ENCODE measurements at regions not wholly inside any gene's neighbourhood (a gene's known extent, or its start where the extent isn't known, plus 50 kb on each side); places are given as distances from the start of the nearest gene placed in this dataset.

GRCh38 chr2:220966636-220967035 lies 605.5 kb downstream of the EPHA4 start:
- no peak for DNase-seq (ENCODE audit: extremely low read depth, low read depth)

- no peak for DNase-seq (ENCODE audit: extremely low read depth, low read depth)
Observed at GRCh38 chr2:220969348-220969747, 602.8 kb downstream of the EPHA4 start.

- DNase-seq (ENCODE audit: extremely low read depth, low read depth): no peak
Observed at GRCh38 chr2:220980966-220981675, 591.0 kb downstream of the EPHA4 start.

GRCh38 chr2:220981926-220982325 lies 590.2 kb downstream of the EPHA4 start:
- DNase-seq (ENCODE audit: extremely low read depth, low read depth): no peak

- no peak for DNase-seq (ENCODE audit: extremely low read depth, low read depth)
Observed at GRCh38 chr2:220985561-220985960, 586.5 kb downstream of the EPHA4 start.

- no peak for DNase-seq (ENCODE audit: extremely low read depth, low read depth)
Observed at GRCh38 chr2:220987839-220988238, 584.3 kb downstream of the EPHA4 start.

GRCh38 chr2:220991972-220992371 lies 580.1 kb downstream of the EPHA4 start:
- no peak for DNase-seq (ENCODE audit: extremely low read depth, low read depth)

GRCh38 chr2:220994846-220995245 lies 577.3 kb downstream of the EPHA4 start:
- no peak for DNase-seq (ENCODE audit: extremely low read depth, low read depth)

GRCh38 chr2:220995581-220995980 lies 576.5 kb downstream of the EPHA4 start:
- DNase-seq (ENCODE audit: extremely low read depth, low read depth): no peak

- no peak for DNase-seq (ENCODE audit: extremely low read depth, low read depth)
Observed at GRCh38 chr2:220998156-220998555, 573.9 kb downstream of the EPHA4 start.

GRCh38 chr2:220999356-220999755 lies 572.7 kb downstream of the EPHA4 start:
- DNase-seq (ENCODE audit: extremely low read depth, low read depth): no peak

GRCh38 chr2:221001381-221001801 lies 570.7 kb downstream of the EPHA4 start:
- no peak for DNase-seq (ENCODE audit: extremely low read depth, low read depth)

- DNase-seq (ENCODE audit: extremely low read depth, low read depth): no peak
Observed at GRCh38 chr2:221002101-221002685, 569.9 kb downstream of the EPHA4 start.

- no peak for DNase-seq (ENCODE audit: extremely low read depth, low read depth)
Observed at GRCh38 chr2:221005338-221005737, 566.8 kb downstream of the EPHA4 start.

- no peak for DNase-seq (ENCODE audit: extremely low read depth, low read depth)
Observed at GRCh38 chr2:221006084-221006483, 566.0 kb downstream of the EPHA4 start.

- DNase-seq (ENCODE audit: extremely low read depth, low read depth): no peak
Observed at GRCh38 chr2:221016551-221016950, 555.6 kb downstream of the EPHA4 start.

GRCh38 chr2:221018262-221018661 lies 553.8 kb downstream of the EPHA4 start:
- DNase-seq (ENCODE audit: extremely low read depth, low read depth): no peak

- DNase-seq (ENCODE audit: extremely low read depth, low read depth): no peak
Observed at GRCh38 chr2:221019668-221020067, 552.4 kb downstream of the EPHA4 start.

GRCh38 chr2:221022554-221022953 lies 549.5 kb downstream of the EPHA4 start:
- no peak for DNase-seq (ENCODE audit: extremely low read depth, low read depth)

GRCh38 chr2:221025398-221025797 lies 546.7 kb downstream of the EPHA4 start:
- DNase-seq (ENCODE audit: extremely low read depth, low read depth): no peak

GRCh38 chr2:221034026-221034701 lies 537.9 kb downstream of the EPHA4 start:
- no peak for DNase-seq (ENCODE audit: extremely low read depth, low read depth)

- no peak for DNase-seq (ENCODE audit: extremely low read depth, low read depth)
Observed at GRCh38 chr2:221034973-221035372, 537.1 kb downstream of the EPHA4 start.
